Endothelial cell of umbilical vein (primary cell): ENCODE measurements at regions not wholly inside any gene's neighbourhood (a gene's known extent, or its start where the extent isn't known, plus 50 kb on each side); places are given as distances from the start of the nearest gene placed in this dataset.

Source experiments
- BruUV-seq: library from RNA; stranded (reverse); fragments of 400-500 nt; replicated peaks from 2 replicates; lab custom pipeline; 2021; lab: Mats Ljungman, UMichigan
- CTCF ChIA-PET: fragments of 300-600, 350-600 bp; sonication (Branson Sonifier 250); formaldehyde crosslinking; loops from one replicate; lab custom pipeline; 2021; ENCODE audit warnings: antibody characterized with exemption, inconsistent platforms; lab: Charles Lee
- POLR2A ChIA-PET: fragments of 300-600, 350-600 bp; sonication (Branson Sonifier 250); formaldehyde crosslinking; loops from one replicate; lab custom pipeline; 2021; ENCODE audit warnings: antibody characterized with exemption, inconsistent platforms; lab: Charles Lee
- DNase-seq: peaks from one replicate; pipeline ENCODE4 v3.0.0-alpha.2; 2011; ENCODE audit warnings: low read depth, low spot score
- FAIRE-seq: peaks from 2 replicates; lab custom pipeline; 2011; peaks lifted over from hg19 to GRCh38; lab: Jason Lieb, UNC
- H2AFZ ChIP-seq: 2 replicates; pipeline ENCODE4 v1.6.0; 2012; ENCODE audit warnings: low read depth, low read length, control low read depth, inconsistent platforms
- H3K27ac ChIP-seq: 2 replicates; pipeline ENCODE4 v1.5.1; 2011; ENCODE audit warnings: low read depth, mild to moderate bottlenecking, control low read depth, low read length, moderate library complexity; ENCODE audit not compliant: insufficient read depth
- H3K27me3 ChIP-seq, 2 experiments: 2 replicates each; pipeline versions ENCODE4 v1.6.0 to v1.6.1; 2011; ENCODE audit warnings: low read length in 2 of 2, mixed read lengths in 1 of 2; ENCODE audit not compliant: control insufficient read depth in 2 of 2, insufficient read depth in 2 of 2
- H3K36me3 ChIP-seq, 2 experiments: 2 replicates in 1 of 2; 3 replicates in 1 of 2; pipeline ENCODE4 v1.5.1; 2011; ENCODE audit warnings: low read length in 2 of 2, mild to moderate bottlenecking in 1 of 2, moderate library complexity in 1 of 2; ENCODE audit not compliant: control insufficient read depth in 2 of 2, insufficient read depth in 2 of 2; ENCODE audit errors: extremely low read depth in 1 of 2
- H3K4me1 ChIP-seq: 3 replicates; pipeline ENCODE4 v1.5.1; 2011; ENCODE audit warnings: mild to moderate bottlenecking, low read length; ENCODE audit not compliant: control insufficient read depth, insufficient read depth; ENCODE audit errors: extremely low read depth
- H3K4me2 ChIP-seq: 2 replicates; pipeline ENCODE4 v1.6.1; 2011; ENCODE audit warnings: low read length, control low read depth, mixed read lengths; ENCODE audit not compliant: insufficient read depth
- H3K4me3 ChIP-seq, 3 experiments: fragments of 200-600 bp in 1 of 3; sonication (generic), shearing (Covaris generic) in 1 of 3; replicated peaks in 1 of 3; 2 replicates each; pipeline ENCODE4 v1.5.1; 2011 to 2016; ENCODE audit warnings: control low read depth in 3 of 3, low read length in 3 of 3, mild to moderate bottlenecking in 2 of 3, inconsistent platforms in 1 of 3, low read depth in 1 of 3, moderate library complexity in 1 of 3; ENCODE audit not compliant: insufficient read depth in 1 of 3
- H3K79me2 ChIP-seq: 2 replicates; pipeline ENCODE4 v1.6.0; 2012; ENCODE audit warnings: low read length, inconsistent platforms; ENCODE audit not compliant: control insufficient read depth, insufficient read depth
- H3K9ac ChIP-seq: replicated peaks from 2 replicates; pipeline ENCODE3; 2011; ENCODE audit warnings: low read length, control low read depth; ENCODE audit not compliant: insufficient read depth; ENCODE audit errors: extremely low read depth
- H3K9me1 ChIP-seq: replicated peaks from 3 replicates; pipeline ENCODE4 v1.6.0; 2011; ENCODE audit warnings: mild to moderate bottlenecking, low read length; ENCODE audit not compliant: control insufficient read depth, insufficient read depth; ENCODE audit errors: extremely low read depth
- H3K9me3 ChIP-seq: replicated peaks from 2 replicates; pipeline ENCODE4 v1.5.1; 2012; ENCODE audit warnings: low read length, inconsistent platforms; ENCODE audit not compliant: control insufficient read depth, insufficient read depth
- H4K20me1 ChIP-seq: replicated peaks from 2 replicates; pipeline ENCODE3; 2011; ENCODE audit warnings: mild to moderate bottlenecking, low read length; ENCODE audit not compliant: control insufficient read depth, insufficient read depth; ENCODE audit errors: extremely low read depth
- CTCF ChIP-seq, 2 donors: IDR thresholded peaks; 1 replicate in 1 of 2; 2 replicates in 1 of 2; pipeline ENCODE4 v1.5.1; 2011; ENCODE audit warnings: low read length in 2 of 2, mild to moderate bottlenecking in 2 of 2, moderate library complexity in 2 of 2, control low read depth in 1 of 2, inconsistent platforms in 1 of 2, low read depth in 1 of 2; ENCODE audit not compliant: insufficient read depth in 1 of 2; ENCODE audit errors: extremely low read depth in 1 of 2
- EZH2 ChIP-seq: IDR thresholded peaks from 2 replicates; pipeline ENCODE4 v1.6.1; 2012; ENCODE audit warnings: borderline replicate concordance, low read depth, mild to moderate bottlenecking, moderate library complexity, low read length, inconsistent platforms; ENCODE audit not compliant: severe bottlenecking
- FOS ChIP-seq: IDR thresholded peaks from 2 replicates; pipeline ENCODE4 v1.6.1; 2011; ENCODE audit warnings: mild to moderate bottlenecking, low read length, moderate library complexity, borderline replicate concordance; ENCODE audit not compliant: insufficient read depth
- GATA2 ChIP-seq: IDR thresholded peaks from 2 replicates; pipeline ENCODE4 v1.7.0; 2011; ENCODE audit warnings: low read depth, mild to moderate bottlenecking, moderate library complexity, mixed read lengths, low read length; ENCODE audit not compliant: insufficient read length, insufficient read depth
- JUN ChIP-seq: IDR thresholded peaks from 2 replicates; pipeline ENCODE4 v1.6.1; 2011; ENCODE audit warnings: borderline replicate concordance, low read depth; ENCODE audit not compliant: insufficient read length, insufficient read depth
- MAX ChIP-seq: IDR thresholded peaks from 2 replicates; pipeline ENCODE4 v1.6.1; 2011; ENCODE audit not compliant: insufficient read depth, insufficient read length
- POLR2A ChIP-seq: IDR thresholded peaks from 2 replicates; pipeline ENCODE4 v1.6.1; 2012; ENCODE audit warnings: low read depth, mild to moderate bottlenecking, control low read depth, low read length
- POLR2AphosphoS5 ChIP-seq: IDR thresholded peaks from 2 replicates; pipeline ENCODE4 v1.6.1; 2012; ENCODE audit warnings: low read depth, mild to moderate bottlenecking, control low read depth, low read length, moderate library complexity; ENCODE audit not compliant: insufficient read depth
- dilution Hi-C: fragments of 300-500 bp; cut with MboI; formaldehyde crosslinking; loops from one replicate; pipeline ENCODE4 v1.15.0; 2019; ENCODE audit warnings: low sequenced_read_pairs; ENCODE audit not compliant: extremely low pct_ligation_motif_present
- intact Hi-C: fragments of 100-400 bp; cut with micrococcal nuclease; formaldehyde crosslinking; loops from one replicate; pipeline ENCODE4 v1.10.0; 2022

DNA sequence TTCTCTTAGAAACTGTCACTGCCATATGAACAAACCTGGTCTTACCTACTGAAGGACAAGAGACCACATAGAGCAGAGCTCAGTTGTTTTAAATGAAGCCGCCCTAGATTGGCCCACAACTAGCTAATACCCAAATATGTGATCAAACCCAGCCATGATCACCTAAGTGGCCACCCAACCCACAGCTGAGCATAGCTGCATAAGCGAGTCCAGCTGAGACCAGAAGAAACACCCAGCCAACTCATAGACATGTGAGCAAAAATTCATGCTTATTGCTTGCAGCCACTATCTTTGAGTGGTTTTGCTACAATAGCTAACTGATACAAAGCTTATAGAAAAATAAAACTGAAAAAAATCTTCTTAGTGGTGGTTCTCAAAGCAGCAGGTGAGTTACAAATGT, 124.3 kb upstream of the CPNE4 start:
- no peak for FAIRE-seq
- Histone ChIP-seq H3K9me3 (no peaks in the 10 kb centered on the region), H3K79me2 (no peaks in the 10 kb centered on the region), H2AFZ (no peak overlapping the region), H3K4me1 (no peaks in the 10 kb centered on the region), H3K9ac (no peak overlapping the region), H4K20me1 (no peaks in the 10 kb centered on the region), H3K27ac (no peak overlapping the region), H3K9me1 (no peaks in the 10 kb centered on the region), H3K27me3 (peaks cover 11 to 21% of the 10 kb centered on the region in 2 experiments), H3K4me3 (no peak overlapping the region), H3K36me3 (no peaks in the 10 kb centered on the region), H3K4me2 (no peak overlapping the region)
- dilution Hi-C loops (no loop called here), intact Hi-C loops (no loop called here)
- DNase-seq: no peak
- BruUV-seq: no TSS peak
- TF ChIP-seq FOS (no peak), JUN (no peak), EZH2 (no peak), POLR2AphosphoS5 (no peak), MAX (no peak), POLR2A (no peak), GATA2 (no peak), CTCF (IDR thresholded peaks at IDR 0.05; ENCODE audit: extremely low read depth in 1 of 2, insufficient read depth in 1 of 2, low read depth in 1 of 2, low read length in 2 of 2) (no peak)
- CTCF ChIA-PET: interaction anchor here (1.2 to 1.4 kb wide), 2 partner anchors 121 to 124 kb away, joined by 3 to 4 read pairs; partner anchors contain the start of gene CPNE4
- POLR2A ChIA-PET: no interaction called here
